SH-SY5Y (cell line): ENCODE measurements at regions not wholly inside any gene's neighbourhood (a gene's known extent, or its start where the extent isn't known, plus 50 kb on each side); places are given as distances from the start of the nearest gene placed in this dataset.

Source experiments
- GATA2 ChIP-seq: IDR thresholded peaks from 2 replicates; pipeline ENCODE4 v1.6.1; 2011; ENCODE audit warnings: mild to moderate bottlenecking, low read depth, low read length
- GATA3 ChIP-seq: IDR thresholded peaks from 2 replicates; pipeline ENCODE4 v1.6.1; 2011; ENCODE audit warnings: low read depth, mild to moderate bottlenecking, low read length, moderate library complexity

DNA sequence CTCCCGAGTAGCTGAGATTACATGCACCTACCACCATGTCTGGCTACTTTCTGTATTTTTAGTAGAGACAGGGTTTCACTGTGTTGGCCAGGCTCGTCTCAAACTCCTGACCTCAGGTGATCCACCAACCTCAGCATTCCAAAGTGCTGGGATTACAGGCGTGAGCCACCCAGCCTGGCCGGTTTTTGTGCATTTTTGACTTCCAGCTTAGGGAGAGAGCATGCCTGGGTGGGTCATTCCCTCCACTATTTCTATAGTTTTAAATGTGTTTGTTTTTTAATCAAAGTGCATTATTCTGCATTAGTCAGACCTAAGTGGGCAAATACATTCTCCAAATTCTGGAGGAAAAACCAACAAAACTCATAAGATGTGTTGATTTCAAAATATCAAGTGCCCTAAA is 207.4 kb upstream of the NRIP1 start:
- TF ChIP-seq GATA3 (no peak), GATA2 (no peak)
